ENCODE measurements at regions not wholly inside any gene's neighbourhood (a gene's known extent, or its start where the extent isn't known, plus 50 kb on each side); places are given as distances from the start of the nearest gene placed in this dataset.
"Not testable (repeated sequence)": the region's sequence is repeated elsewhere in the genome, so short reads cannot be mapped to it uniquely, and the experiment has no call there.

GRCh38 chr1:25171013-25171412, 61.3 kb downstream of the SYF2 start:
- not testable (repeated sequence) for DNase-seq

GRCh38 chr1:25170439-25170838, 61.9 kb downstream of the SYF2 start:
- DNase-seq, result no peak

- DNase-seq, result no peak
These were observed 62.7 kb downstream of the SYF2 start for GRCh38 chr1:25169610-25170009.

- DNase-seq, result no peak
These were observed 63.1 kb downstream of the SYF2 start for GRCh38 chr1:25169168-25169567.

- DNase-seq, result no peak
These were observed 63.9 kb downstream of the SYF2 start for GRCh38 chr1:25168193-25169071.

- no peak for DNase-seq
These were observed 64.8 kb downstream of the SYF2 start for GRCh38 chr1:25167269-25168192.

- DNase-seq, result no peak
These were observed 65.5 kb downstream of the SYF2 start for GRCh38 chr1:25166847-25167246.

- no peak for DNase-seq
These were observed 68.3 kb downstream of the SYF2 start for GRCh38 chr1:25163986-25164385.

GRCh38 chr1:25161981-25162380, 70.3 kb downstream of the SYF2 start:
- DNase-seq, result peak; percentile 63

- no peak for DNase-seq
These were observed 74.5 kb downstream of the SYF2 start for GRCh38 chr1:25157846-25158245.

GRCh38 chr1:25150985-25151495, 81.3 kb downstream of the SYF2 start:
- DNase-seq, result no peak

- DNase-seq, result no peak
These were observed 83.5 kb downstream of the SYF2 start for GRCh38 chr1:25148673-25149300.

- DNase-seq, result no peak
These were observed 85.8 kb downstream of the SYF2 start for GRCh38 chr1:25146451-25146855.

GRCh38 chr1:25145775-25146393, 86.4 kb downstream of the SYF2 start:
- no peak for DNase-seq

- DNase-seq, result no peak
These were observed 92.1 kb downstream of the SYF2 start for GRCh38 chr1:25140073-25140797.

GRCh38 chr1:25137521-25138395, 94.5 kb downstream of the SYF2 start:
- no peak for DNase-seq

GRCh38 chr1:25137106-25137505, 95.2 kb downstream of the SYF2 start:
- DNase-seq, result no peak

- no peak for DNase-seq
These were observed 96.4 kb downstream of the SYF2 start for GRCh38 chr1:25135909-25136308.

GRCh38 chr1:25134801-25135461, 97.4 kb downstream of the SYF2 start:
- DNase-seq, result no peak

- no peak for DNase-seq
These were observed 98.0 kb downstream of the SYF2 start for GRCh38 chr1:25134307-25134706.

Measured in fibroblast of skin of right quadriceps (primary cell).